ENCODE measurements at regions not wholly inside any gene's neighbourhood (a gene's known extent, or its start where the extent isn't known, plus 50 kb on each side); places are given as distances from the start of the nearest gene placed in this dataset.
"Not testable (repeated sequence)": the region's sequence is repeated elsewhere in the genome, so short reads cannot be mapped to it uniquely, and the experiment has no call there.

GRCh38 chr15:30688684-30689083 is 62.8 kb downstream of the ARHGAP11B start:
- H3K4me3 ChIP-seq (ENCODE audit: low read length) = not testable (repeated sequence)

- not testable (repeated sequence) for H3K4me3 ChIP-seq (ENCODE audit: low read length)
Observed at GRCh38 chr15:30690153-30690552, 64.2 kb downstream of the ARHGAP11B start.

GRCh38 chr15:30695811-30696210 is 69.9 kb downstream of the ARHGAP11B start:
- H3K4me3 ChIP-seq (ENCODE audit: low read length) = not testable (repeated sequence)

GRCh38 chr15:30696439-30697314 is 70.7 kb downstream of the ARHGAP11B start:
- H3K4me3 ChIP-seq (ENCODE audit: low read length) = not testable (repeated sequence)

GRCh38 chr15:30697315-30697685 is 71.4 kb downstream of the ARHGAP11B start:
- not testable (repeated sequence) for H3K4me3 ChIP-seq (ENCODE audit: low read length)

- not testable (repeated sequence) for H3K4me3 ChIP-seq (ENCODE audit: low read length)
Observed at GRCh38 chr15:30700006-30700597, 74.2 kb downstream of the ARHGAP11B start.

- not testable (repeated sequence) for H3K4me3 ChIP-seq (ENCODE audit: low read length)
Observed at GRCh38 chr15:30707976-30708685, 82.2 kb downstream of the ARHGAP11B start.

- H3K4me3 ChIP-seq (ENCODE audit: low read length) = not testable (repeated sequence)
Observed at GRCh38 chr15:30708809-30709208, 82.9 kb downstream of the ARHGAP11B start.

GRCh38 chr15:30718038-30718643 is 92.2 kb downstream of the ARHGAP11B start:
- not testable (repeated sequence) for H3K4me3 ChIP-seq (ENCODE audit: low read length)

- not testable (repeated sequence) for H3K4me3 ChIP-seq (ENCODE audit: low read length)
Observed at GRCh38 chr15:30719363-30719762, 93.4 kb downstream of the ARHGAP11B start.

GRCh38 chr15:30720825-30721224 is 94.9 kb downstream of the ARHGAP11B start:
- H3K4me3 ChIP-seq (ENCODE audit: low read length) = not testable (repeated sequence)

- H3K4me3 ChIP-seq (ENCODE audit: low read length) = not testable (repeated sequence)
Observed at GRCh38 chr15:30721529-30721928, 95.6 kb downstream of the ARHGAP11B start.

GRCh38 chr15:30723540-30724175 is 97.7 kb downstream of the ARHGAP11B start:
- H3K4me3 ChIP-seq (ENCODE audit: low read length) = not testable (repeated sequence)

GRCh38 chr15:30729880-30730590 is 104.1 kb downstream of the ARHGAP11B start:
- H3K4me3 ChIP-seq (ENCODE audit: low read length) = not testable (repeated sequence)

GRCh38 chr15:30730633-30731032 is 104.7 kb downstream of the ARHGAP11B start:
- H3K4me3 ChIP-seq (ENCODE audit: low read length) = not testable (repeated sequence)

GRCh38 chr15:30732100-30732499 is 106.2 kb downstream of the ARHGAP11B start:
- H3K4me3 ChIP-seq (ENCODE audit: low read length) = not testable (repeated sequence)

GRCh38 chr15:30735884-30736564 is 110.1 kb downstream of the ARHGAP11B start:
- H3K4me3 ChIP-seq (ENCODE audit: low read length) = not testable (repeated sequence)

GRCh38 chr15:30742796-30743195 is 116.9 kb downstream of the ARHGAP11B start:
- not testable (repeated sequence) for H3K4me3 ChIP-seq (ENCODE audit: low read length)

GRCh38 chr15:30749048-30749447 is 123.1 kb downstream of the ARHGAP11B start:
- H3K4me3 ChIP-seq (ENCODE audit: low read length) = not testable (repeated sequence)

Data from GM08714 (cell line).